Left lung (tissue), 4 donors: ENCODE measurements at regions not wholly inside any gene's neighbourhood (a gene's known extent, or its start where the extent isn't known, plus 50 kb on each side); places are given as distances from the start of the nearest gene placed in this dataset.

Experiments
- ATAC-seq: fragments of 200-7000 bp; cut with Tn5 transposase; one replicate; pipeline ENCODE4 v1.9.1; 2020; ENCODE audit warnings: moderate library complexity
- DNase-seq, 4 donors: peaks; one replicate each; pipeline ENCODE4 v3.0.0-alpha.2; 2013 to 2020
- H3K27ac ChIP-seq, 2 donors: fragments of 200-600 bp; sonication (generic) in 1 of 2; one replicate each; pipeline versions ENCODE4 v1.5.0 to v1.8.0; 2020 to 2021
- H3K27me3 ChIP-seq, 2 donors: fragments of 200-600 bp; sonication (generic) in 1 of 2; one replicate each; pipeline versions ENCODE4 v1.5.0 to v1.8.0; 2020 to 2021
- H3K36me3 ChIP-seq, 2 donors: fragments of 200-600 bp; sonication (generic) in 1 of 2; one replicate each; pipeline versions ENCODE4 v1.5.0 to v1.8.0; 2020 to 2021
- H3K4me1 ChIP-seq, 2 donors: fragments of 200-600 bp; one replicate each; pipeline ENCODE4 v1.8.0; 2021
- H3K4me3 ChIP-seq, 2 donors: fragments of 200-600 bp; sonication (generic) in 1 of 2; one replicate each; pipeline versions ENCODE4 v1.5.0 to v1.8.0; 2020 to 2021; ENCODE audit warnings: mild to moderate bottlenecking in 1 of 2
- H3K9me3 ChIP-seq, 2 donors: fragments of 200-600 bp; sonication (generic) in 1 of 2; one replicate each; pipeline versions ENCODE4 v1.5.0 to v1.8.0; 2020 to 2021
- intact Hi-C, 2 donors: fragments of 100-400 bp; cut with DNase I; formaldehyde crosslinking; loops; one replicate each; pipeline versions ENCODE4 v1.11.2 to v1.14.2; 2022
- TF ChIP-seq, protein P1 (sequence below), 2 donors: fragments of 200-600 bp; sonication (generic) in 1 of 2; IDR thresholded peaks; one replicate each; pipeline versions ENCODE4 v1.5.0 to v1.8.0; 2021; ENCODE audit warnings: antibody characterized with exemption in 2 of 2
- donor health status: DM: no; HTN: yes; CAD: no.
- donor health status: DM: no; HTN: no; CAD: no.

DNA sequence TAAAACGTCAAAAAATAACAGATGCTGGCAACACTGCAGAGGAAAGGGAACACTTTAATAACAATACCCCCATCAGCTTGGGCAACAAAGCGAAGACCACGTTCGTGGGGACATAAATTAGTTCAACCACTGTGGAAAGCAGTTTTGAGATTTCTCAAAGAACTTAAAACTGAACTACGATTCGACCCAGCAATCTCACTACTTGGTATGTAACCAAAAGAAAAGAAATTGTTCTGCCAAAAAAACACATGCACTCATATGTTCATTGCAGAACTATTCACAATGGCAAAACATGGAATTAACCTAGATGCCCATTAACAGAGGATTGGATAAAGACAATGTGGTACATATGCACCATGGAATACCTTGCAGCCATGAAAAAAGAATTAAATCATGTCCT is 81.2 kb upstream of the RAP1B start:
- H3K27me3 ChIP-seq: no peaks in the 10 kb centered on the region
- TF ChIP-seq, protein P1, sequence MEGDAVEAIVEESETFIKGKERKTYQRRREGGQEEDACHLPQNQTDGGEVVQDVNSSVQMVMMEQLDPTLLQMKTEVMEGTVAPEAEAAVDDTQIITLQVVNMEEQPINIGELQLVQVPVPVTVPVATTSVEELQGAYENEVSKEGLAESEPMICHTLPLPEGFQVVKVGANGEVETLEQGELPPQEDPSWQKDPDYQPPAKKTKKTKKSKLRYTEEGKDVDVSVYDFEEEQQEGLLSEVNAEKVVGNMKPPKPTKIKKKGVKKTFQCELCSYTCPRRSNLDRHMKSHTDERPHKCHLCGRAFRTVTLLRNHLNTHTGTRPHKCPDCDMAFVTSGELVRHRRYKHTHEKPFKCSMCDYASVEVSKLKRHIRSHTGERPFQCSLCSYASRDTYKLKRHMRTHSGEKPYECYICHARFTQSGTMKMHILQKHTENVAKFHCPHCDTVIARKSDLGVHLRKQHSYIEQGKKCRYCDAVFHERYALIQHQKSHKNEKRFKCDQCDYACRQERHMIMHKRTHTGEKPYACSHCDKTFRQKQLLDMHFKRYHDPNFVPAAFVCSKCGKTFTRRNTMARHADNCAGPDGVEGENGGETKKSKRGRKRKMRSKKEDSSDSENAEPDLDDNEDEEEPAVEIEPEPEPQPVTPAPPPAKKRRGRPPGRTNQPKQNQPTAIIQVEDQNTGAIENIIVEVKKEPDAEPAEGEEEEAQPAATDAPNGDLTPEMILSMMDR (IDR thresholded peaks at IDR 0.05): no peak
- H3K4me3 ChIP-seq: no peak overlapping the region
- no peaks in the 10 kb centered on the region for H3K36me3 ChIP-seq
- DNase-seq (no peak), ATAC-seq (no peak)
- no peaks in the 10 kb centered on the region for H3K9me3 ChIP-seq
- intact Hi-C loops: no loop called here
- H3K4me1 ChIP-seq: no peaks in the 10 kb centered on the region
- H3K27ac ChIP-seq: no peak overlapping the region

DNA sequence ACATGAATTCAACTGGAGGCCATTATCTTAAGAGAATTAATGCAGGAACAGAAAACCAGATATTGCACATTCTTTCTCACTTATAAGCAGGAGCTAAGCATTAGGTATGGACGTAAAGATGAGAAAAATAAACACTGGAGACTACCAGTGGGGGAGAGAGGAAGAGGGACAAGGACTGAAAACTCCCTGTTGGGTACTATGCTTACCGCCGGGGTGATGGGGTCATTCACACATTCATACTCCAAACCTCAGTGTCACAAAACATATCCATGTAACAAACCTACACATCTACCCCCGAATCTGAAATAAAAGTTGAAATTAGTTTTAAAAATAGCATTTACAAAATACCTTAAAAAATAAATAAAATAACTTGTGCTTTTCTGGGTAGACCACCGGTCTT is 80.8 kb upstream of the RAP1B start:
- ATAC-seq (no peak), DNase-seq (no peak)
- intact Hi-C loops: no loop called here
- H3K36me3 ChIP-seq: no peaks in the 10 kb centered on the region
- H3K27ac ChIP-seq: no peak overlapping the region
- H3K27me3 ChIP-seq: no peaks in the 10 kb centered on the region
- no peak overlapping the region for H3K4me3 ChIP-seq
- H3K4me1 ChIP-seq: no peaks in the 10 kb centered on the region
- TF ChIP-seq, protein P1 (IDR thresholded peaks at IDR 0.05): no peak
- H3K9me3 ChIP-seq: no peaks in the 10 kb centered on the region

DNA sequence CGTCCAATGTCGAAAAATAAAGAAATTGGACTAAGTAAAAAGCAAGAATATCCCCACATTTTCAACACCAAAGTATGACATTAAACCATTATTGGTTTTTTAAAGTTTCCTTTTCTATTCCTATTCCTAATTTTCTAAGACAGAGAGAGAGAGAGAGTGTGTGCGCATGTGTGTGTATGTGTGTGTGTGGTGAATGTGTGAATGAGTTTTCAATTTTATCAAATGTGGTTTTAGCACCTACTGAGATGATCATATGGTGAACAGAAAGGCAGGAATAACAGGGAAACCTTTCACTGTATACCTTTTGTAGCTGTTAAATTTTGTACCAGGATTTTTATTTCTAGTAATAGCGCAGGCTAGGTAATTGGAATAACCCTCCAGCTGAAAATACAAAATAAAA is 80.4 kb upstream of the RAP1B start:
- Histone ChIP-seq H3K4me3 (no peak overlapping the region), H3K27ac (no peak overlapping the region), H3K27me3 (no peaks in the 10 kb centered on the region), H3K36me3 (no peaks in the 10 kb centered on the region), H3K4me1 (no peaks in the 10 kb centered on the region), H3K9me3 (no peaks in the 10 kb centered on the region)
- no peak for ATAC-seq
- intact Hi-C loops: no loop called here
- TF ChIP-seq, protein P1 (IDR thresholded peaks at IDR 0.05): no peak
- no peak for DNase-seq

DNA sequence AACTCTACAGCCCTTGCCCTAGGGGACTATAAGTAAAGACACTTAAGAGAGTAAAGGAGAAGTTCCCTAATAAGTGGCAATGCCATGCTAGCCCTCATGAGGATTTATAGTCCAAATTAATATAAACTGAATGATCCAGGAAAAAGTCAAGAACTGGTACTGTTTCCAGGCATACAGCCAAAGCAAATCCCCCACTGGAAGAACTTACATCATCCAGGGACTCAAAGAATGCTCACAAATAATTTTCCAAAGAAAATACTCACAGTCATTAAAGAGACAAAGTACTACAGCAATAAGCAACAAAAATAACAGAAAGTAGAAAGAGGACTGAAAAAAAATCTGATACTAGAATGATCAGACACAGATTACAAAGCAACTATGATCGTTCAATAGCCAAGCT is 79.7 kb upstream of the RAP1B start:
- intact Hi-C loops: no loop called here
- no peaks in the 10 kb centered on the region for H3K36me3 ChIP-seq
- H3K9me3 ChIP-seq: no peaks in the 10 kb centered on the region
- no peak for DNase-seq
- TF ChIP-seq, protein P1 (IDR thresholded peaks at IDR 0.05): no peak
- H3K4me3 ChIP-seq: no peak overlapping the region
- no peaks in the 10 kb centered on the region for H3K4me1 ChIP-seq
- H3K27ac ChIP-seq: no peak overlapping the region
- ATAC-seq: no peak
- H3K27me3 ChIP-seq: no peaks in the 10 kb centered on the region

DNA sequence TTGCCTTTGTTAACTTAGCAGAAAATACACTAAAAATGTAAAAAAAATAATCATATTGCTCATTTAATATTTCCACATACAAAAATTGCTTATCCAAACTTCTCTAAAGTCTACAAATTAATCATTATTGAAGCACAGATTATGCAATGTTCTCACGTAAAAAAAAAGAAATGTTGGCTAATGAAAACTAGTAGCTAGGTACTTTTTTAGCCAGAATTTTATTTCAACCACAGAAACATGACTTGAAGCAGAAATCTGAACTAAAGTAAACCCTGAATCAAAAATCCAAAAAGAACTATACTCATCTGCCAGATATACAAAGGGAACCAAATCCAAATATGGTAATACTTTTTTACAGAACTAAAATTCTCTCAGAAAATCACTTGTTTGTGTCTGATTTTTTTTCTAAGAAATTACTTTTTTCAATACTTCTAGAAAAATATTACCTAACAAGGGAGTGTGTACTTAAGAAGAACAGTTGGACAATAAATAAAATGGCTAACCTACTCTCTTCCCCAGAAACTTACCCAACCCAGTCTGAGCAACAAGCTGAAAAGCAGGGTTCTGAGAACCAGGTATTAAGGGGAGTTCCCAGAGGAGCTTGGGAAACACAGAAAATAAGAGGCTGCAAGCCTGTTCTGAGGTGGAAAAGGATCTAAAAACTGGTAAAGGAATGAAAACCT is 78.4 kb upstream of the RAP1B start:
- no peak for ATAC-seq
- DNase-seq: no peak
- Histone ChIP-seq H3K27ac (no peak overlapping the region), H3K27me3 (no peaks in the 10 kb centered on the region), H3K36me3 (no peaks in the 10 kb centered on the region), H3K9me3 (no peaks in the 10 kb centered on the region), H3K4me3 (no peak overlapping the region), H3K4me1 (no peaks in the 10 kb centered on the region)
- intact Hi-C loops: no loop called here
- TF ChIP-seq, protein P1 (IDR thresholded peaks at IDR 0.05): no peak
